Fibroblast of the conjunctiva (primary cell): ENCODE measurements at regions not wholly inside any gene's neighbourhood (a gene's known extent, or its start where the extent isn't known, plus 50 kb on each side); places are given as distances from the start of the nearest gene placed in this dataset.
"Not testable (repeated sequence)": the region's sequence is repeated elsewhere in the genome, so short reads cannot be mapped to it uniquely, and the experiment has no call there.

Source experiments
- DNase-seq: peaks from one replicate; pipeline ENCODE4 v3.0.0-alpha.2; 2010; ENCODE audit warnings: low read depth

- DNase-seq: no peak
Measured at GRCh38 chr4:177185579-177185978, 124.1 kb upstream of the NEIL3 start.

GRCh38 chr4:177187371-177187770 lies 122.3 kb upstream of the NEIL3 start:
- DNase-seq: no peak

GRCh38 chr4:177190995-177191580 lies 118.6 kb upstream of the NEIL3 start:
- no peak for DNase-seq

GRCh38 chr4:177191586-177191985 lies 118.1 kb upstream of the NEIL3 start:
- no peak for DNase-seq

- no peak for DNase-seq
Measured at GRCh38 chr4:177191991-177192390, 117.7 kb upstream of the NEIL3 start.

GRCh38 chr4:177193024-177193715 lies 116.5 kb upstream of the NEIL3 start:
- not testable (repeated sequence) for DNase-seq

- no peak for DNase-seq
Measured at GRCh38 chr4:177194906-177195305, 114.8 kb upstream of the NEIL3 start.

- no peak for DNase-seq
Measured at GRCh38 chr4:177196615-177197014, 113.1 kb upstream of the NEIL3 start.

- no peak for DNase-seq
Measured at GRCh38 chr4:177201614-177202013, 108.1 kb upstream of the NEIL3 start.

GRCh38 chr4:177204126-177204525 lies 105.5 kb upstream of the NEIL3 start:
- no peak for DNase-seq

GRCh38 chr4:177214935-177215334 lies 94.7 kb upstream of the NEIL3 start:
- no peak for DNase-seq

GRCh38 chr4:177220376-177220775 lies 89.3 kb upstream of the NEIL3 start:
- no peak for DNase-seq

- DNase-seq: no peak
Measured at GRCh38 chr4:177222781-177223180, 86.9 kb upstream of the NEIL3 start.

- no peak for DNase-seq
Measured at GRCh38 chr4:177225605-177226004, 84.1 kb upstream of the NEIL3 start.

GRCh38 chr4:177227636-177228035 lies 82.0 kb upstream of the NEIL3 start:
- no peak for DNase-seq

GRCh38 chr4:177228599-177228998 lies 81.1 kb upstream of the NEIL3 start:
- DNase-seq: no peak

GRCh38 chr4:177229331-177229730 lies 80.3 kb upstream of the NEIL3 start:
- DNase-seq: no peak

GRCh38 chr4:177232473-177232872 lies 77.2 kb upstream of the NEIL3 start:
- no peak for DNase-seq

- no peak for DNase-seq
Measured at GRCh38 chr4:177235026-177235425, 74.6 kb upstream of the NEIL3 start.

- no peak for DNase-seq
Measured at GRCh38 chr4:177236886-177237285, 72.8 kb upstream of the NEIL3 start.

- no peak for DNase-seq
Measured at GRCh38 chr4:177237291-177237690, 72.4 kb upstream of the NEIL3 start.

- no peak for DNase-seq
Measured at GRCh38 chr4:177239477-177239876, 70.2 kb upstream of the NEIL3 start.

GRCh38 chr4:177239878-177240277 lies 69.8 kb upstream of the NEIL3 start:
- DNase-seq: no peak

GRCh38 chr4:177242651-177243286 lies 66.9 kb upstream of the NEIL3 start:
- DNase-seq: no peak
